NCI-H446 (cell line): ENCODE measurements at regions not wholly inside any gene's neighbourhood (a gene's known extent, or its start where the extent isn't known, plus 50 kb on each side); places are given as distances from the start of the nearest gene placed in this dataset.
A peak's percentile ranks its signal among the peaks of the same experiment; 100 is the strongest.
"Not testable (repeated sequence)": the region's sequence is repeated elsewhere in the genome, so short reads cannot be mapped to it uniquely, and the experiment has no call there.

Source experiments
- DNase-seq, 2 experiments: peaks; one replicate each; lab custom pipeline; 2025; lab: John Stamatoyannopoulos, UW

- DNase-seq: no peak
Observed at GRCh38 chr6:93654548-93654947, 235.2 kb upstream of the EPHA7 start.

- no peak for DNase-seq
Observed at GRCh38 chr6:93644611-93645010, 225.3 kb upstream of the EPHA7 start.

- no peak for DNase-seq
Observed at GRCh38 chr6:93639126-93639525, 219.8 kb upstream of the EPHA7 start.

GRCh38 chr6:93636987-93637664 is 217.8 kb upstream of the EPHA7 start:
- not testable (repeated sequence) for DNase-seq

GRCh38 chr6:93624408-93624807 is 205.0 kb upstream of the EPHA7 start:
- peak; percentile 36 to 84 for DNase-seq

- DNase-seq: peak; percentile 5 to 48
Observed at GRCh38 chr6:93621442-93621841, 202.1 kb upstream of the EPHA7 start.

- DNase-seq: peak in 1 of 2 experiments; percentile 35
Observed at GRCh38 chr6:93604951-93605350, 185.6 kb upstream of the EPHA7 start.

- DNase-seq: no peak
Observed at GRCh38 chr6:93592417-93592816, 173.1 kb upstream of the EPHA7 start.

- DNase-seq: no peak
Observed at GRCh38 chr6:93586306-93586705, 166.9 kb upstream of the EPHA7 start.

- DNase-seq: no peak
Observed at GRCh38 chr6:93584300-93584699, 164.9 kb upstream of the EPHA7 start.

GRCh38 chr6:93581371-93581770 is 162.0 kb upstream of the EPHA7 start:
- peak; percentile 11 to 62 for DNase-seq

GRCh38 chr6:93580446-93580845 is 161.1 kb upstream of the EPHA7 start:
- no peak for DNase-seq

GRCh38 chr6:93575495-93576267 is 156.3 kb upstream of the EPHA7 start:
- DNase-seq: no peak

- no peak for DNase-seq
Observed at GRCh38 chr6:93574299-93574698, 154.9 kb upstream of the EPHA7 start.

- no peak for DNase-seq
Observed at GRCh38 chr6:93571346-93571745, 152.0 kb upstream of the EPHA7 start.

GRCh38 chr6:93568169-93568568 is 148.8 kb upstream of the EPHA7 start:
- no peak for DNase-seq

GRCh38 chr6:93567164-93567563 is 147.8 kb upstream of the EPHA7 start:
- DNase-seq: no peak

- no peak for DNase-seq
Observed at GRCh38 chr6:93566285-93566684, 146.9 kb upstream of the EPHA7 start.

- no peak for DNase-seq
Observed at GRCh38 chr6:93562582-93562981, 143.2 kb upstream of the EPHA7 start.

- DNase-seq: no peak
Observed at GRCh38 chr6:93555292-93555691, 135.9 kb upstream of the EPHA7 start.

- no peak for DNase-seq
Observed at GRCh38 chr6:93554018-93554417, 134.7 kb upstream of the EPHA7 start.

GRCh38 chr6:93550551-93551276 is 131.4 kb upstream of the EPHA7 start:
- DNase-seq: peak; percentile 6 to 58

- DNase-seq: no peak
Observed at GRCh38 chr6:93549868-93550267, 130.5 kb upstream of the EPHA7 start.
